Activated T-helper 1 cell treated with anti-CD3 and anti-CD28 coated beads, Interleukin-12 subunit alpha, Interleukin-12 subunit beta, Interleukin-2, Interleukin-4 antibody, amounts not matched to agents 30 ng/mL and 10 ng/mL and 1 ng/mL, durations not matched to agents 14 hours and 24 hours and 36 hours (primary cell): ENCODE measurements at regions not wholly inside any gene's neighbourhood (a gene's known extent, or its start where the extent isn't known, plus 50 kb on each side); places are given as distances from the start of the nearest gene placed in this dataset.
"Not testable (repeated sequence)": the region's sequence is repeated elsewhere in the genome, so short reads cannot be mapped to it uniquely, and the experiment has no call there.

ENCODE experiments used
- DNase-seq: peaks from one replicate; pipeline ENCODE4 v3.0.0; 2021; ENCODE audit warnings: low spot score
- H3K27ac Mint-ChIP-seq: one replicate; pipeline ENCODE4 v1.8.0; 2021; ENCODE audit warnings: mild to moderate bottlenecking, mixed read lengths
- H3K27me3 Mint-ChIP-seq: one replicate; pipeline ENCODE4 v1.8.0; 2022; ENCODE audit warnings: mild to moderate bottlenecking, moderate library complexity, mixed read lengths; ENCODE audit not compliant: insufficient read depth
- H3K36me3 Mint-ChIP-seq: one replicate; pipeline ENCODE4 v1.8.0; 2021; ENCODE audit warnings: low read depth, mixed read lengths
- H3K4me1 Mint-ChIP-seq: one replicate; pipeline ENCODE4 v1.8.0; 2021; ENCODE audit warnings: low read depth, mixed read lengths
- H3K4me3 Mint-ChIP-seq: one replicate; pipeline ENCODE4 v1.8.0; 2021; ENCODE audit warnings: mild to moderate bottlenecking, moderate library complexity, mixed read lengths
- H3K9me3 Mint-ChIP-seq: one replicate; pipeline ENCODE4 v1.8.0; 2021; ENCODE audit warnings: mixed read lengths
- intact Hi-C: fragments of 100-400 bp; cut with micrococcal nuclease; formaldehyde crosslinking; loops from one replicate; pipeline ENCODE4 v1.15.1; 2024

DNA sequence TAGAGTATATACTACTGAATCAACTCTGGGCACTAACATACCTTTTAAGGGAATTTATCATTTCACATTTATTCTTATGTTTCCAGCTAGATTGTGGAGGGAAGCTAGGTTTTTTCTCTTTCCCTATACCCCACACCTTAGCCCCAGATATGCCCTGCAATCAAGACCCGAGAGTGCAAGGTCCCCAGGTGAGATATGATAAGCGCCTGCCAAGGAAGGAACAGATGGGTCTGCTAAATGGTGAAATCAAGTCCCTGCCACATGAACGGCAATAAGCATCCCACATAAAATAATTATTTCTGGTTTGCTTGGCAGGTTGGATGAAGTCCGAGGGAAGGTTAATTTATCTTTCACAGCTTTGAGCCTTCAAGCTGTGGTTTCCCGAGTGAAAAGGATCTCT is 195.5 kb downstream of the TOX3 start:
- H3K36me3 Mint-ChIP-seq, result no peaks in the 10 kb centered on the region
- peaks cover 7% of the 10 kb centered on the region for H3K9me3 Mint-ChIP-seq
- intact Hi-C loops, result no loop called here
- H3K4me1 Mint-ChIP-seq, result no peaks in the 10 kb centered on the region
- H3K27me3 Mint-ChIP-seq, result no peaks in the 10 kb centered on the region
- no peak overlapping the region for H3K4me3 Mint-ChIP-seq
- H3K27ac Mint-ChIP-seq, result no peak overlapping the region
- DNase-seq, result no peak

DNA sequence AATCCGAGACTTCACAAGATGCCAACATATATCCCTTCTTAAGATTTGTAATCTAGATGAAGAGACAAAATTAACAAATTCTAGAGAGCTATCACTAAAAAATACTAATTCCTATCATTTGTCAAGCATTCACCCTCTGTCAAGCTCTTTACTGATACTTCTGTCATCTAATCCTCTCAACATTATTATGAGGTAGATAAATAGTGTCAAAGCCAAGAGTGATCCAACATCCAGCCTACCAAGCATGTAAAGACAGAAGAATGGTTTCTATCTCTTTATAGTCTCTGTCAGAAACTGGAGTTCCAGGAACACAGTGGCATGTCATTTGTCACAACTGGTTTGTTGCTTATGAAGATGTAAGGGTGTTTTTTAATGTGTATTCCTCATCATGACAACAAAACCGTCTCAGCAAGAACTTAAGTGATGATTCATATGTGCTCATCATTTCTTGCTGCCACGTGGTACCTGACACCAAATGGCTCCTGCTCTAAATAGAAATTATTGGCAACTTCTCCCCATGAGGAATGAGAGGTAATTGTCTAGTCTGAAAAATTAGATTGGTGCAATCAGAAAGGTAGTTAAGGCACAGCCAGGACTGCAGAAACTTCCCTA is 196.8 kb downstream of the TOX3 start:
- Mint-ChIP-seq H3K9me3 (peaks cover 7% of the 10 kb centered on the region), H3K36me3 (no peaks in the 10 kb centered on the region), H3K27ac (no peak overlapping the region), H3K4me3 (no peak overlapping the region), H3K4me1 (no peaks in the 10 kb centered on the region), H3K27me3 (no peaks in the 10 kb centered on the region)
- DNase-seq, result no peak
- intact Hi-C loops, result no loop called here

DNA sequence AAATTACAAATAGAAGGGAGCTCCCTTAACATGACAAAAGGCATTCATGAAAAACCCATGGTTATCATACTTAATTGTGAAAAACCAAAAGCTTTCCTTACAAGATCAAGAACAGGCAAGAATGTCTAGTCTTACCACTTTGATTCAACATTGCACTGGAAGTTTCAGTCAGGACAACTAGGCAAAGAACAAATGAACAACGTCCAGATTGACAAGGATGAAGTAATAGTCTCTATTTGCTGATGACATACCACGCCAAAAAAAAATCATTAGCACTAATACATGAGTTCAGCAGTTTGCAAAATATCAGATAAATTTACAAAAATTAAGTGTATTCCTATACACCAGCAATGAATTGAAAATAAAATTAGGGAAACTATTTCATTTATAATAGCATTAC is 200.2 kb downstream of the TOX3 start:
- no peaks in the 10 kb centered on the region for H3K27me3 Mint-ChIP-seq
- intact Hi-C loops, result no loop called here
- no peaks in the 10 kb centered on the region for H3K36me3 Mint-ChIP-seq
- H3K9me3 Mint-ChIP-seq, result peaks cover 7% of the 10 kb centered on the region
- DNase-seq, result no peak
- H3K4me1 Mint-ChIP-seq, result no peaks in the 10 kb centered on the region
- H3K27ac Mint-ChIP-seq, result no peak overlapping the region
- H3K4me3 Mint-ChIP-seq, result no peak overlapping the region

DNA sequence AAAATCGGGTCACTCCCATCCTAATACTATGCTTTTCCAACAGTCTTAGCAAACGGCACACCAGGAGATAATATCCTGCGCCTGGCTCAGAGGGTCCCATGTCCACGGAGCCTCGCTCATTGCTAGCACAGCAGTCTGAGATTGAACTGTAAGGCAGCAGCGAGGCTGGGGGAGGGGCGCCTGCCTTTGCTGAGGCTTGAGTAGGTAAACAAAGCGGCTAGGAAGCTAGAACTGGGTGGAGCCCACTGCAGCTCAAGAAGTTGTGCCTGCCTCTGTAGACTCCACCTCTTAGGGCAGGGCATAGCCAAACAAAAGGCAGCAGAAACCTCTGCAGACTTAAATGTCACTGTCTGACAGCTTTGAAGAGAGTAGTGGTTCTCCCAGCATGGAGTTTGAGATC is 213.3 kb downstream of the TOX3 start:
- DNase-seq, H3K27ac Mint-ChIP-seq, H3K36me3 Mint-ChIP-seq, H3K27me3 Mint-ChIP-seq, H3K4me1 Mint-ChIP-seq, H3K4me3 Mint-ChIP-seq, intact Hi-C loops: not testable (repeated sequence)
- H3K9me3 Mint-ChIP-seq, result peaks cover 18% of the 10 kb centered on the region

DNA sequence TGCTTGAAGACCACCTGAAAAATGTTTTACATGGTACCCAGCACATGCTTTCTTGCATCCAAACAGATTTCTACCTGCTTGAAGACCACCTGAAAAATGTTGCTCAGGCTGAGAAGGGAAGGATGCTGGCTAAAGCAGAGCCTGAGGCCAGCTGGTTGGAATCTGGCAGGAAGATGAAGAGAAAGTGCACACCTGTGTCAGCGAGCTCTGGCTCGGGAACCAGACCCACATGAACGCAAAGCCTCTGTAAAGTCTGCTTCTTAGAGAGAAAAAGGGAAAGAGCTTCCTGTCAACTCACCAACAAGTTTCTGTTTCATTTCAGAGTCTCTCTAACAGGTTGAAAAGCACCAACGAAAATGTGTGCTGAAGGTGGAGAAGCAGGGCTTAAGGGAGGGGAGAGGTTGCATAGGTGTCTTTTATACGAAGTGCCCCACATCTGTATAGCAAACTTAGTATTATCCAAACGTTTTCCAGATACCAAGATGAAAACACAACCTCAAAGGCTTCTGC is 226.0 kb downstream of the TOX3 start:
- Mint-ChIP-seq H3K27ac (no peak overlapping the region), H3K27me3 (no peaks in the 10 kb centered on the region), H3K9me3 (peaks cover 20% of the 10 kb centered on the region), H3K36me3 (no peaks in the 10 kb centered on the region), H3K4me3 (no peak overlapping the region), H3K4me1 (no peaks in the 10 kb centered on the region)
- intact Hi-C loops, result no loop called here
- no peak for DNase-seq

DNA sequence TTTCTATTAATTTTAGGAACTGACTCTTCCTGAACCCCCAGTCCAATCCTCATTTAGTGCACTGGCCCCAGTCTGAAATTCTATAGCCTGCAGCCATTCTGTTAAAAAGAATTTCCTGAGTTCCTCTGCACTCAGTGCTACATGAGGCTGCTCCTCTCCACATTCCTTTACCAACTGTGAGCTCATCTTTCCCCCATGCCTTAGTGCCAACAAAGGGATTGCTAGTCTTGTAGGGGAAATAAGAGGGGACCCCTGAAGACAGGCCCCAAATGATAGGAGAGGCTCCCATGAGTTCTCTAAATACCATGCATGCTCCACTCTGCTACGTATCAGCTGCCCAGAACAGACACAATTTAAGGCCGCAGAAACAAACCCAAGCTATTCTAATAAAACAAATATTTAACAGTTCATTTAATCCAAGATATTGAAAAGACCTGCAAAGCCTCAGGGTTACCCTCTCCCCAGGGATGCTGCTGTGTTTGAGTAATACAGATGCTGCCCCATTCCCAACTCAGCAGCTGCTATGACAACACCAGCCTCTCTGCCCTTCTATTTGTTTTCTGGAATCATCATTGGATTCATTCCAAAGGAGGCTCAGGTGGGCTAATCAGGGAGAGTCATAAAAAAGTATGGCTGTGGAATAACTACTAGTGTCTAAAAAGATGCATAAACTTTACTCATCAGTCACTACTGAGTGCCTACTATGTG is 228.5 kb downstream of the TOX3 start:
- Mint-ChIP-seq H3K4me3 (no peak overlapping the region), H3K9me3 (peaks cover 20% of the 10 kb centered on the region), H3K27ac (no peak overlapping the region), H3K36me3 (no peaks in the 10 kb centered on the region), H3K4me1 (no peaks in the 10 kb centered on the region), H3K27me3 (no peaks in the 10 kb centered on the region)
- intact Hi-C loops, result no loop called here
- no peak for DNase-seq

DNA sequence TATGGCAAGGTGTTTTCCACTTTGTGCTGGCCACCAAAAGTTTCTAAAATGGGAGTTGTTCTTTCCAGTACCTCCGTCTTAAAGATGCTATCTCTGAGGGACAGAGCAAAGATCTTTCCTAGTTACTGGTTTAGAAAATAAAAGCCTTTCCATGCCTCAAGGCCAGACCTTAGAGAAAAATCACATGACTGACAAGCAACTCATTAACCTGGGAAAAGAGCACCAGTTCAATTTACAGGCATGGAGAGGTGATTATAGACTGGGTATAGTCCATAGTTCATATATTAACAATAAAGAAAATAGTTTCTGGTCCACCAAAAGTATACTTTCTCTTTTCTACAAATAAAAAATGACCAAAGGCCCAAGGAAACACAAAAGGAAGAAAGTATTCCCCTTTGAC is 230.7 kb downstream of the TOX3 start:
- H3K9me3 Mint-ChIP-seq, result peaks cover 5% of the 10 kb centered on the region
- intact Hi-C loops, result no loop called here
- DNase-seq, result no peak
- no peak overlapping the region for H3K27ac Mint-ChIP-seq
- no peaks in the 10 kb centered on the region for H3K4me1 Mint-ChIP-seq
- no peak overlapping the region for H3K4me3 Mint-ChIP-seq
- H3K27me3 Mint-ChIP-seq, result no peaks in the 10 kb centered on the region
- no peaks in the 10 kb centered on the region for H3K36me3 Mint-ChIP-seq

DNA sequence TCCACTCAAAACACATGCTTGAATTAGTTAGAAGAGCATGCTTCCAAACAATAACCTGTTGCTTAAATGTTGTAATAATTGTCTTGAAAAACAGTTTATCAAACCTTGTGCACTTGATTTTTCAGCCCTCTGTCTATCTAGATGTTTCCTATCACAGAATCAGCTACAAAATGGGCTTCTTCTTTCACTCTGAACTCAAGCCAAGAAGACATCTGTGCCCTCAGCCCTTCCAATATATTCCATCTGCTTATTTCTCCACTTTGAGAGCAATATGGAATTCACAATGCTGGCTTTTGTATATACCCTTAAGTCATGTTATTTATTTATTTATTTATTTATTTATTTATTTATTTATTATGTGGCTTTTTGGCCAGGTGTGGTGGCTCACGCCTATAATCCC is 234.2 kb downstream of the TOX3 start:
- intact Hi-C loops, result no loop called here
- no peak for DNase-seq
- H3K4me3 Mint-ChIP-seq, result no peak overlapping the region
- peaks cover 11% of the 10 kb centered on the region for H3K9me3 Mint-ChIP-seq
- H3K4me1 Mint-ChIP-seq, result no peaks in the 10 kb centered on the region
- H3K27ac Mint-ChIP-seq, result no peak overlapping the region
- no peaks in the 10 kb centered on the region for H3K27me3 Mint-ChIP-seq
- H3K36me3 Mint-ChIP-seq, result no peaks in the 10 kb centered on the region

DNA sequence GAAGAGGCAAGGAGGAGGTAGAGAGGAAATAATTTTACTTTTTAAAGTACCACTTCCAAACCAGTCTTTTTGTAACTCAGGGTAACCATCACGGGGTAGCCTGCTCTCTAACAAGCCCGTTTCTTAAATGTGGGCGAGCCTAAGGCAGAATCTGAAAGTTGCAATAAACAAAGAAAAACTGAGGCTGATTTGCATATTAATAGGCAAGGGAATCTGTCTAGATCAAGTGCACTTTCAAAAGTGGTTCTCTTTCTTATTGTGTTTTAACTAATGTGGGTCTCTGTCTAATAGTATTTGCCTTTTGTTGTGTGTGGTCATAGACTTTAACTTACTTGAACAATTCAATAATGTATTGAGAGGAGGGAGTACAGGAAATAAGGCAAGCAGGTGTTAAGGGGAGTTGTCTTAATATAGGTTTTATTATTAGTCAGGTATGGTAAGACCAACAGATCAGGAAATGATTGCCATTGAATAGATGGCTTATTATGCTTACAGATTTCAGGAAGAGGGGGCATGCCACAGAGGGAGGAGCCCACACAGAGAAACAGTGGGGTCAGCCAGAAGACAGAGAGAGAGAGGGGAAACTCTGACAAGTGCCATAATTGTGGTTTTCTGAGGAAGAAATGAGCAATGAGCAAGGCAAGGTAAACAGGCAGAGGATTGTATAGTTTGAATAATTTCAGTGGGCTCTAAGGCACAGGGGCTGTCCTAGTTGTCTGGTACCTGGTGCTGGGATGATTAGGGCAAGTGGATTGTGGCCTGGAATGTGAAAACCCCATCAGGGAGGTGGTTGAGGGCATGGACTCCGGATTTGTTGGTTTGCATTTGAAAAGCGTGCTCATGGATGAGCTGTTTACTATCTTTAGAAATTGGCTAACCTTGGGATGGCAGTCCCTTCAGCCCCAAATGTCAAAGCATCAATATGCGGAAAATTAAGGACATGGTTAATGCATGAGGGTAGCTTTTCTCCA is 237.2 kb downstream of the TOX3 start:
- no peak for DNase-seq
- Mint-ChIP-seq H3K9me3 (peaks cover 11% of the 10 kb centered on the region), H3K4me1 (no peaks in the 10 kb centered on the region), H3K36me3 (no peaks in the 10 kb centered on the region), H3K4me3 (no peak overlapping the region), H3K27me3 (no peaks in the 10 kb centered on the region), H3K27ac (no peak overlapping the region)
- intact Hi-C loops, result no loop called here

DNA sequence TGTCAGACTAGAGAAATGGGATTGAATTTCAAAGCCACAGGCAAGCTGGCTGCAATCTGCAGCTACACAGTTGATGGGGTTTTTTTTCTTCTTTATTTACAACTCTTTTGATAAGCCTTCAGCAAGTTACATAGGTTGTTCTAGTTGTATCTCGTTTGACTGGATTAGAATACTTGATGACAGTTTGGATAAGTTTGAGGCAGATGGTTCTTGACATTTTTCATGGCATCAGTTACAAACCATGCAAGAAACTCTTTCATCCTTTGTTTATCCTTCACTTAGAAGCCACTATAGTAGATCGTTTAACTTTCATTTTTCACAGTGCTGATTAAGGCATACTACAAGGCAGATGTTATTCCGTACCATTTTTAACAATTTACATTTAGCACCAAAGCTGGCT is 238.9 kb downstream of the TOX3 start:
- Mint-ChIP-seq H3K4me3 (no peak overlapping the region), H3K27me3 (no peaks in the 10 kb centered on the region), H3K4me1 (no peaks in the 10 kb centered on the region), H3K36me3 (no peaks in the 10 kb centered on the region), H3K9me3 (peaks cover 11% of the 10 kb centered on the region), H3K27ac (no peak overlapping the region)
- intact Hi-C loops, result no loop called here
- DNase-seq, result no peak

DNA sequence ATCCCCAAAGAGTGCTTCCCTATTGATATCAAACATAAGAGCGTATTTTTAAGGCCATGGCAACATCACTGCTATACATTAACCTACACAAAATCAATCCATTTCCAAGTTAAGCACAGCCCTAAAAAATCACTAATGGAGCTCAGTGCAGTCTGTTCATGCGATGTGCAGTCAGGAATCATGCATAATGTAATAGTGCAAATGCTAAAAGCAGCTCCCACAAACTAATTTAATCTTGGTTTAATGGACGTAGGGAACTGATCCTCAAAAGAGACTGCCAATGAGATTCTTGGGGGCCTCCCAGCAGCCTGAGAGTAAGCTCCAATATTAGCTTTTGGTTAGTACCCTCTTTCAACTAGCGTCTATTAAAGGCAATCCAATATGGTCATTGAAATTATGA is 245.9 kb downstream of the TOX3 start:
- Mint-ChIP-seq H3K4me1 (no peaks in the 10 kb centered on the region), H3K27ac (no peak overlapping the region), H3K27me3 (no peaks in the 10 kb centered on the region), H3K36me3 (no peaks in the 10 kb centered on the region), H3K9me3 (no peaks in the 10 kb centered on the region), H3K4me3 (no peak overlapping the region)
- DNase-seq, result no peak
- intact Hi-C loops, result no loop called here

DNA sequence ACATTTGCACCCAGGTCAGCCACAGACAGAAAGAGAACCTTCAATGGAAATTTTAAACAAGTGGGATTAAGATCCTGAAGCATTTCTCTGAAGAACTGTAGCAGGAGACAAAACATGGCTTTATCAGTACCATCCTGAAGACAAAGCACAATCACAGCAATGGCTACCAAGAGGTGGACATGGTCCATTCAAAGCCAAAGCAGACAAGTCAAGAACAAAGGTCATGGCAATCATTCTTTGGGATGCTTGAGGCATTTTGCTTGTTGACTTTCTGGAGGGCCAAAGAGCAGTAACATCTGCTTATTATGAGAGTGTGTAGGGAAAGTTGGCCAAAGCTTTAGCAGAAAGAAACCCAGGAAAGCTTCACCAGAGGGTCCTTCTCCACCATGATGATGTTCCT is 248.2 kb downstream of the TOX3 start:
- Mint-ChIP-seq H3K36me3 (no peaks in the 10 kb centered on the region), H3K4me1 (no peaks in the 10 kb centered on the region), H3K9me3 (peaks cover 7% of the 10 kb centered on the region), H3K4me3 (no peak overlapping the region), H3K27me3 (no peaks in the 10 kb centered on the region), H3K27ac (no peak overlapping the region)
- no peak for DNase-seq
- intact Hi-C loops, result no loop called here

DNA sequence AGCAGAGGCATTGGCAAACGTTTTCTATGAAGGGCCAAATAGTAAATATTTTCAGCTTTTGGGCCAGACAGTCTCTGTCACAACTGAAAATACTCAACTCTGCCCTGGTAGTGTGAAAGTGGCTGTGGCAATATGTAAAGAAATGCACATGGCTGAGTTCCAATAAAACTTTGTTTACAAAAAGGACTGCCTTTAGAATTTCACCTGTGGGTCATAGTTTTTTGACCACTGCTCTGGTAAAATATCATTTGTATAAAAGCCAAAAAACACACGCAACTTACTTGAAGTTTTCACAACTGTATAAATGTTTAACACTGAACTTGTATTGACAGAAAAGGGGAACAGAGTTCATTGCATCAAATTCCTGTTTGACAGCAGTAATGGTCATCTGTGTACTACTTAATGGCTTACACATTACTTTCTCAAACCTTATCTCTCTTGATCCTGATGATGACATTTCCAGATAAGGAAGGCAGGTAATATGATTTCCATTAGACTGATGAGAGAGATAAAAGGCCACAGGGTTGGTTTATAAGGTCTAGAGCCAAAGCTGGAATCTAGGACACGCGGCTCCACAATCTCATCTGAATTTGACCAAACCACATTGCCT is 250.1 kb downstream of the TOX3 start:
- intact Hi-C loops, H3K4me1 Mint-ChIP-seq, H3K27me3 Mint-ChIP-seq, H3K9me3 Mint-ChIP-seq, H3K36me3 Mint-ChIP-seq, H3K27ac Mint-ChIP-seq, DNase-seq, H3K4me3 Mint-ChIP-seq: not testable (repeated sequence)
